Astrocyte (in vitro differentiated cells and primary cell): ENCODE measurements at regions not wholly inside any gene's neighbourhood (a gene's known extent, or its start where the extent isn't known, plus 50 kb on each side); places are given as distances from the start of the nearest gene placed in this dataset.
A peak's percentile ranks its signal among the peaks of the same experiment; 100 is the strongest.

Source experiments
- DNase-seq: peaks from one replicate; pipeline ENCODE4 v3.0.0-alpha.2; 2010; ENCODE audit warnings: low read depth
- FAIRE-seq: peaks from 2 replicates; lab custom pipeline; 2011; peaks lifted over from hg19 to GRCh38; lab: Jason Lieb, UNC
- H2AFZ ChIP-seq: 2 replicates; pipeline ENCODE4 v1.6.0; 2012; ENCODE audit warnings: low read depth, low read length, inconsistent platforms
- H3K27ac ChIP-seq: 2 replicates; pipeline ENCODE4 v1.5.1; 2011; ENCODE audit warnings: low read depth, low read length, inconsistent platforms
- H3K27me3 ChIP-seq: 2 replicates; pipeline ENCODE4 v1.6.0; 2011; ENCODE audit warnings: low read length, inconsistent platforms; ENCODE audit not compliant: insufficient read depth
- H3K36me3 ChIP-seq: 2 replicates; pipeline ENCODE4 v1.5.1; 2011; ENCODE audit warnings: low read length, inconsistent platforms; ENCODE audit not compliant: insufficient read depth
- H3K4me1 ChIP-seq: 2 replicates; pipeline ENCODE4 v1.5.1; 2011; ENCODE audit warnings: low read length, inconsistent platforms; ENCODE audit not compliant: insufficient read depth
- H3K4me2 ChIP-seq: 2 replicates; pipeline ENCODE4 v1.6.0; 2012; ENCODE audit warnings: low read length, inconsistent platforms
- H3K4me3 ChIP-seq: 2 replicates; pipeline ENCODE4 v1.5.1; 2011; ENCODE audit warnings: low read depth, mild to moderate bottlenecking, low read length, inconsistent platforms; ENCODE audit not compliant: insufficient read depth
- H3K79me2 ChIP-seq: 2 replicates; pipeline ENCODE4 v1.6.0; 2012; ENCODE audit warnings: mild to moderate bottlenecking, low read length, inconsistent platforms; ENCODE audit not compliant: insufficient read depth
- H3K9ac ChIP-seq: 2 replicates; pipeline ENCODE4 v1.6.0; 2012; ENCODE audit warnings: mild to moderate bottlenecking, low read length, inconsistent platforms
- H3K9me3 ChIP-seq: 2 replicates; pipeline ENCODE4 v1.5.1; 2012; ENCODE audit warnings: low read depth, mild to moderate bottlenecking, low read length, inconsistent platforms; ENCODE audit not compliant: insufficient read depth
- H4K20me1 ChIP-seq: 2 replicates; pipeline ENCODE4 v1.6.0; 2012; ENCODE audit warnings: low read length, inconsistent platforms; ENCODE audit not compliant: insufficient read depth
- H3K27ac Mint-ChIP-seq: one replicate; pipeline ENCODE4 v1.8.0; 2021; ENCODE audit warnings: mild to moderate bottlenecking, mixed read lengths; ENCODE audit not compliant: unreplicated experiment
- H3K27me3 Mint-ChIP-seq: one replicate; pipeline ENCODE4 v1.8.0; 2021; ENCODE audit warnings: low read depth, mixed read lengths; ENCODE audit not compliant: unreplicated experiment
- H3K36me3 Mint-ChIP-seq: one replicate; pipeline ENCODE4 v1.8.0; 2021; ENCODE audit warnings: low read depth, mixed read lengths; ENCODE audit not compliant: unreplicated experiment
- H3K4me1 Mint-ChIP-seq: one replicate; pipeline ENCODE4 v1.8.0; 2021; ENCODE audit warnings: low read depth, mixed read lengths; ENCODE audit not compliant: unreplicated experiment
- H3K4me3 Mint-ChIP-seq: one replicate; pipeline ENCODE4 v1.8.0; 2021; ENCODE audit warnings: mild to moderate bottlenecking, moderate library complexity, mixed read lengths; ENCODE audit not compliant: unreplicated experiment
- H3K9me3 Mint-ChIP-seq: one replicate; pipeline ENCODE4 v1.8.0; 2021; ENCODE audit warnings: mild to moderate bottlenecking, mixed read lengths; ENCODE audit not compliant: unreplicated experiment
- CTCF ChIP-seq: IDR thresholded peaks from 2 replicates; pipeline ENCODE4 v1.5.1; 2011; ENCODE audit warnings: low read depth, mild to moderate bottlenecking, inconsistent platforms, low read length, moderate library complexity; ENCODE audit not compliant: insufficient read depth
- EZH2 ChIP-seq: IDR thresholded peaks from 2 replicates; pipeline ENCODE4 v1.6.1; 2012; ENCODE audit warnings: mild to moderate bottlenecking, low read length, inconsistent platforms; ENCODE audit not compliant: insufficient read depth

- H3K4me1 ChIP-seq = no peaks in the 10 kb centered on the region
- no peaks in the 10 kb centered on the region for H3K36me3 ChIP-seq
- H3K79me2 ChIP-seq = no peaks in the 10 kb centered on the region
- no peak overlapping the region for H3K4me3 ChIP-seq
- Mint-ChIP-seq H3K27me3 (no peaks in the 10 kb centered on the region), H3K4me1 (no peaks in the 10 kb centered on the region), H3K9me3 (peaks cover 5% of the 10 kb centered on the region), H3K27ac (no peak overlapping the region), H3K4me3 (no peak overlapping the region), H3K36me3 (no peaks in the 10 kb centered on the region)
- H3K27me3 ChIP-seq = no peaks in the 10 kb centered on the region
- H3K9me3 ChIP-seq = no peaks in the 10 kb centered on the region
- no peak overlapping the region for H3K9ac ChIP-seq
- no peak overlapping the region for H2AFZ ChIP-seq
- TF ChIP-seq EZH2 = no peak
- TF ChIP-seq CTCF = no peak
- no peak for FAIRE-seq
- no peaks in the 10 kb centered on the region for H4K20me1 ChIP-seq
- H3K4me2 ChIP-seq = no peak overlapping the region
- DNase-seq = no peak
- no peak overlapping the region for H3K27ac ChIP-seq
Measured at GRCh38 chr5:110040178-110040577, 350.5 kb downstream of the MAN2A1 start.

GRCh38 chr5:110043025-110043424 lies 353.3 kb downstream of the MAN2A1 start:
- TF ChIP-seq EZH2 (no peak), CTCF (no peak)
- H3K4me3 Mint-ChIP-seq = no peak overlapping the region
- H3K4me3 ChIP-seq = no peak overlapping the region
- H3K9ac ChIP-seq = no peak overlapping the region
- no peaks in the 10 kb centered on the region for H3K36me3 ChIP-seq
- H3K4me1 ChIP-seq = no peaks in the 10 kb centered on the region
- H3K9me3 ChIP-seq = no peaks in the 10 kb centered on the region
- DNase-seq (no peak), FAIRE-seq (no peak)
- no peaks in the 10 kb centered on the region for H3K4me1 Mint-ChIP-seq
- H3K36me3 Mint-ChIP-seq = no peaks in the 10 kb centered on the region
- H3K27ac Mint-ChIP-seq = no peak overlapping the region
- H2AFZ ChIP-seq = no peak overlapping the region
- peaks cover 5% of the 10 kb centered on the region for H3K9me3 Mint-ChIP-seq
- no peaks in the 10 kb centered on the region for H3K79me2 ChIP-seq
- H3K4me2 ChIP-seq = no peak overlapping the region
- H3K27ac ChIP-seq = no peak overlapping the region
- H3K27me3 ChIP-seq = no peaks in the 10 kb centered on the region
- H4K20me1 ChIP-seq = no peaks in the 10 kb centered on the region
- no peaks in the 10 kb centered on the region for H3K27me3 Mint-ChIP-seq

GRCh38 chr5:110045158-110045557 lies 355.4 kb downstream of the MAN2A1 start:
- FAIRE-seq = no peak
- no peak overlapping the region for H3K4me2 ChIP-seq
- peaks cover 5% of the 10 kb centered on the region for H3K9me3 Mint-ChIP-seq

More at GRCh38 chr5:110045158-110045557, 355.4 kb downstream of the MAN2A1 start:
- Histone ChIP-seq H3K27ac (no peak overlapping the region), H2AFZ (no peak overlapping the region), H3K4me1 (no peaks in the 10 kb centered on the region), H3K4me3 (no peak overlapping the region), H3K9me3 (no peaks in the 10 kb centered on the region), H3K9ac (no peak overlapping the region), H3K27me3 (no peaks in the 10 kb centered on the region), H3K36me3 (no peaks in the 10 kb centered on the region), H3K79me2 (no peaks in the 10 kb centered on the region), H4K20me1 (no peaks in the 10 kb centered on the region)
- Mint-ChIP-seq H3K27me3 (no peaks in the 10 kb centered on the region), H3K4me3 (no peak overlapping the region), H3K4me1 (no peaks in the 10 kb centered on the region), H3K27ac (no peak overlapping the region), H3K36me3 (no peaks in the 10 kb centered on the region)
- TF ChIP-seq CTCF = no peak
- no peak for TF ChIP-seq EZH2
- DNase-seq = peak; percentile 18
